ENCODE measurements at regions not wholly inside any gene's neighbourhood (a gene's known extent, or its start where the extent isn't known, plus 50 kb on each side); places are given as distances from the start of the nearest gene placed in this dataset.
"Not testable (repeated sequence)": the region's sequence is repeated elsewhere in the genome, so short reads cannot be mapped to it uniquely, and the experiment has no call there.

GRCh38 chr16:87206646-87207451 lies 110.3 kb downstream of the C16orf95 start:
- DNase-seq (ENCODE audit: low spot score): no peak

GRCh38 chr16:87207509-87207908 lies 109.7 kb downstream of the C16orf95 start:
- DNase-seq (ENCODE audit: low spot score): no peak

GRCh38 chr16:87207965-87208364 lies 109.2 kb downstream of the C16orf95 start:
- DNase-seq (ENCODE audit: low spot score): no peak

- not testable (repeated sequence) for DNase-seq (ENCODE audit: low spot score)
These were observed 108.2 kb downstream of the C16orf95 start for GRCh38 chr16:87208968-87209367.

GRCh38 chr16:87209808-87210512 lies 107.2 kb downstream of the C16orf95 start:
- DNase-seq (ENCODE audit: low spot score): no peak

- DNase-seq (ENCODE audit: low spot score): no peak
These were observed 106.3 kb downstream of the C16orf95 start for GRCh38 chr16:87210894-87211293.

- DNase-seq (ENCODE audit: low spot score): no peak
These were observed 105.2 kb downstream of the C16orf95 start for GRCh38 chr16:87212026-87212425.

GRCh38 chr16:87213536-87213935 lies 103.7 kb downstream of the C16orf95 start:
- no peak for DNase-seq (ENCODE audit: low spot score)

GRCh38 chr16:87216148-87216840 lies 100.9 kb downstream of the C16orf95 start:
- DNase-seq (ENCODE audit: low spot score): no peak

- no peak for DNase-seq (ENCODE audit: low spot score)
These were observed 100.3 kb downstream of the C16orf95 start for GRCh38 chr16:87216841-87217275.

- not testable (repeated sequence) for DNase-seq (ENCODE audit: low spot score)
These were observed 99.4 kb downstream of the C16orf95 start for GRCh38 chr16:87217802-87218201.

GRCh38 chr16:87218281-87219055 lies 98.7 kb downstream of the C16orf95 start:
- DNase-seq (ENCODE audit: low spot score): no peak

GRCh38 chr16:87219287-87219909 lies 97.8 kb downstream of the C16orf95 start:
- no peak for DNase-seq (ENCODE audit: low spot score)

- no peak for DNase-seq (ENCODE audit: low spot score)
These were observed 95.6 kb downstream of the C16orf95 start for GRCh38 chr16:87221633-87222032.

- DNase-seq (ENCODE audit: low spot score): no peak
These were observed 94.9 kb downstream of the C16orf95 start for GRCh38 chr16:87222335-87222734.

- DNase-seq (ENCODE audit: low spot score): no peak
These were observed 93.4 kb downstream of the C16orf95 start for GRCh38 chr16:87223656-87224248.

GRCh38 chr16:87226926-87227295 lies 90.3 kb downstream of the C16orf95 start:
- no peak for DNase-seq (ENCODE audit: low spot score)

GRCh38 chr16:87227296-87227951 lies 89.8 kb downstream of the C16orf95 start:
- DNase-seq (ENCODE audit: low spot score): no peak

GRCh38 chr16:87228363-87228762 lies 88.8 kb downstream of the C16orf95 start:
- no peak for DNase-seq (ENCODE audit: low spot score)
